AG09319 (cell line): ENCODE measurements at regions not wholly inside any gene's neighbourhood (a gene's known extent, or its start where the extent isn't known, plus 50 kb on each side); places are given as distances from the start of the nearest gene placed in this dataset.
"Not testable (repeated sequence)": the region's sequence is repeated elsewhere in the genome, so short reads cannot be mapped to it uniquely, and the experiment has no call there.

ENCODE experiments used
- DNase-seq: peaks from one replicate; pipeline ENCODE4 v3.0.0-alpha.2; 2010; ENCODE audit warnings: low read depth; ENCODE audit errors: extremely low read depth
- TF ChIP-seq, protein P1 (sequence below): IDR thresholded peaks from 2 replicates; pipeline ENCODE4 v1.5.1; 2011; ENCODE audit warnings: low read depth, mild to moderate bottlenecking, inconsistent platforms, low read length, moderate library complexity

DNA sequence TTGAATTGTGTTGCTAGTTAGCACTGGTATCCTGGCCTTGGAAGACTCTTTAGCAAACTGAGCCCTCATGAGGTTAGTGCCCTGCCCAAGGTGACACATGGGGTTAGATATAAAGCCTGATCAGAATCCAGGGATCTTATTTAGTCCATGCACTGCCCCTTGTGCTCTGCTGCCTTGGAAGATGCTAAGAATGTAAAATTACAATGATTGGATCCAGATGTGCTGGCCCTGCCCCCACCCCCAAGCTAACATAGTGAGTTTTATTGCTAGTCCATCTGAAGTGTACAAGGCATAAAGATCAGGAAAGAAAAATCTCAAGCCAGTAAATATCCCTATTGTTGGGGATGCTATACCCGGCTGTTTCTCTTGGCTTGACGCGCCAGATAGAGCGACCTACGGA lies 248.1 kb upstream of the C2CD4B start:
- TF ChIP-seq, protein P1, sequence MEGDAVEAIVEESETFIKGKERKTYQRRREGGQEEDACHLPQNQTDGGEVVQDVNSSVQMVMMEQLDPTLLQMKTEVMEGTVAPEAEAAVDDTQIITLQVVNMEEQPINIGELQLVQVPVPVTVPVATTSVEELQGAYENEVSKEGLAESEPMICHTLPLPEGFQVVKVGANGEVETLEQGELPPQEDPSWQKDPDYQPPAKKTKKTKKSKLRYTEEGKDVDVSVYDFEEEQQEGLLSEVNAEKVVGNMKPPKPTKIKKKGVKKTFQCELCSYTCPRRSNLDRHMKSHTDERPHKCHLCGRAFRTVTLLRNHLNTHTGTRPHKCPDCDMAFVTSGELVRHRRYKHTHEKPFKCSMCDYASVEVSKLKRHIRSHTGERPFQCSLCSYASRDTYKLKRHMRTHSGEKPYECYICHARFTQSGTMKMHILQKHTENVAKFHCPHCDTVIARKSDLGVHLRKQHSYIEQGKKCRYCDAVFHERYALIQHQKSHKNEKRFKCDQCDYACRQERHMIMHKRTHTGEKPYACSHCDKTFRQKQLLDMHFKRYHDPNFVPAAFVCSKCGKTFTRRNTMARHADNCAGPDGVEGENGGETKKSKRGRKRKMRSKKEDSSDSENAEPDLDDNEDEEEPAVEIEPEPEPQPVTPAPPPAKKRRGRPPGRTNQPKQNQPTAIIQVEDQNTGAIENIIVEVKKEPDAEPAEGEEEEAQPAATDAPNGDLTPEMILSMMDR = no peak
- no peak for DNase-seq

DNA sequence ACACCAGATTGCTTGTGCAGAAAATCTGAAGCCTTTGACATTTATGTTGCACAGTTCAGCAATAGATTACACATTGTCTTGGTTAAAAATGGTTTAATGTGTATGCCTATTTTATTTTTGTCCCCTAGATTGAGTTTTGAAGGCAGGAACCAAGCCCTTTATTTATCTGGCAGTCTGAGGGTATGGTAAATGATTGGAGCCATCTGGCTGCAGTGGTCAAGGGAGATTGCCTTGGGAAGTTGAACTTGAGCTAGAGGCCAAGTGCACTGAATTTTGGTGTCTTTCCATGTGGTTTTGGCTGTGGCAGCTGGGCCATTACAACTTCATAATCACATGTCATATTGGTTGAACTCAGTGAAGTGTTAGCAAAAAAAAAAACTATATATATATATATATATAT lies 248.7 kb upstream of the C2CD4B start:
- peak; percentile 68 for DNase-seq
- TF ChIP-seq, protein P1 = no peak

DNA sequence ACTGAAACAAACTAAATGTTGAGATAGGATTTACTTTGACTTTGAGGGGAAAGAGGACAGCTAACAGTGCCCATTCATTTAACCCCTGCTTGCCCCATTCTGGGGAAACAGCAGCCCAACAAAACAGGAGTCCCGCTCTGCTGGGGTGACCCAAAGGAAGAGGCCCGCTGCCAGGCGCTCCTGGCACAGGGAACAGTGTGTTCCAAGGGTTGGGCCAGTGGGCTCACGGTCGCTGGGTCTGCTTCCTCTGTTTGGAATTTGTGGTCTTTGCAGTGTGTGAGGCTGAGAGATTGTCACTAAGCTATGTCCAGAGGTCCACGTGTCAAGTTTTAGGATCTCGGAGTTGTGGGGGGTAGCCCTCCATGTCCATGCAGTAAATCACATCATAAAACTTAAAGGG lies 250.4 kb upstream of the C2CD4B start:
- no peak for DNase-seq
- TF ChIP-seq, protein P1 = no peak

DNA sequence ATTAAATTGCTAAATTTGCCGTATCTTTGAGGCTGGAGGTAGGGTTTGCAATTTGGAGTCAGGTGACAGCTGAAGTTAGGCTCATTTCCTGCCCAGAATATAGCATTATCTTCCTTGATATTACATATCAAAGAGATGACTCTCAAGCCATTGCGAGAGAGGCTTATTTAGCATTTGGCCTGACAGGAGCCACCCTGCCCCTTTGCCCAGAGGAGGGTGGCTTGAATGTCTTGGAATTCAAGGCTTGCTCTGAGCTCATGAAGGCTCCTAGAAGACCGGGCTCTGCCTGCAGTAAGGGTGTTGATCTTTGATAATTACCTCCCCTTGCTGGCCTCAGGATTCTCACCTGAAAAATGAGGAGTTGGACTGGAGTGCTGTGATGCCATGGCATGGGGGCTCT lies 251.4 kb upstream of the C2CD4B start:
- no peak for DNase-seq
- TF ChIP-seq, protein P1 = no peak

DNA sequence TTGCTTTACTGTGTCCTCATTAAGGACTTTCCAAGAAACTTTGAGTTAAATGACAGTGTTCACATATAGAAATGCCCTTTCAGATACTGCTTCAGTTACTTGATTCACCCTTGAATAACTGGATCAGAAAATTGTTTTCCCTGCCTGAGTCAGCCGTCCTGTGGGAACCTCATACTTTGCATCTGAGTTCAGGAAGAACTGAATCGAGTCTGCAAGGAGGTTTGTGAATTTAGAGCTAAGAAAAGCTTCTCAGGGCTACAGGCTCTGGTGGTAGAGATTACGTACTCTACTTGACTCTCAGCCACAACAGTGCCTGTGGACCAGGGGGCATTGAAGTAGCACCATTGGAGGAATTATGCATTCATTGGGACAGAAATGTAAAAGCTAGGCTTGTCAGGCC lies 252.4 kb upstream of the C2CD4B start:
- TF ChIP-seq, protein P1 = no peak
- DNase-seq = no peak

DNA sequence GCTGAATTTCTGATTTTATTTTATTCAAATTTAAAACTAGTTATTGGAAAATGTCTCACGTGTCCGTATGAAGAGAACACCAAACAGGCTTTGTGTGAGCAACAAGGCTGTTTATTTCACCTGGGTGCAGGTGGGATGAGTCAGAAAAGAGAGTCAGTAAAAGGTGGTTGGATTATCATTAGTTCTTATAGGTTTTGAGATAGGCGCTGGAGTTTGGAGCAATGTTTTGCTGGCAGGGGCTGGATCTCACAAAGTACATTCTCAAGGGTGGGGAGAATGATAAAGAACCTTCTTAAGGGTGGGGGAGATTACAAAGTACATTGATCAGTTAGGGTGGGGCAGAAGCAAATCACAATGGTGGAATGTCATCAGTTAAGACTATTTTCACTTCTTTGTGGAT lies 253.4 kb upstream of the C2CD4B start:
- not testable (repeated sequence) for DNase-seq

DNA sequence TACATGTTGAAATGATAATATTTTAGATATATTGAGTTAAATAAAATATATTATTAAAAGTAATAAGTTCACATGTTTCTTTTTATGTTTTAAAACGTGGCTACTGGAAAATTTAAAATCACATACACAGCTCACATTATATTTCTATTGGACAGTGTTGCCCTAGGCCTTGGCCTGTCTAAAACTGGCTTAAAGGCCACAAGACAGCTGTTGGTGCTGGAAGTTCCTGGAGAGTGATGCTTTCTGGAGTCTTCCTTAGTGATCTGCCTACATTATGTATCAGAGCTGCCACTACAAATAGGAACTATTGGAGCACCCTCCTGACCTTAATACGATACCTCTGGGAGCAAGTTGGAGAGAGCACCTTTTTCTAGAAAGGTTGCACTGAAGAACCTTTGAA lies 254.1 kb upstream of the C2CD4B start:
- no peak for DNase-seq
- TF ChIP-seq, protein P1 = no peak

DNA sequence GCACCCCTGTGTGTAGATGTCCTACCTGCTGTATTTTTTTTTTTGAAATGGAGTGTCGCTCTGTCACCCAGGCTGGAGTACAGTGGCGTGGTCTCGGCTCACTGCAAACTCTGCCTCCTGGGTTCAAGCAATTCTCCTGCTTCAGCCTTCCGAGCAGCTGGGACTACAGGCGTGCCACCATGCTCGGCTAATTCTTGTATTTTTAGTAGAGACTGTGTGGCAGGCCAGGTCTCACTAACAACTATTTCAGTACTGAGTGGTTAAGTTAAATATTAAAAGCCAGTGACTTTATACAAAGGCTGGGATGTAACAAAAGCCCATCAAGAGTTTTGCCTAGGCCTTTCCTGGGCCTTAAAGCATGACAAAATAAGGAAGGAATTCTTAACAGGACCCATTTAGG lies 255.3 kb upstream of the C2CD4B start:
- not testable (repeated sequence) for DNase-seq

DNA sequence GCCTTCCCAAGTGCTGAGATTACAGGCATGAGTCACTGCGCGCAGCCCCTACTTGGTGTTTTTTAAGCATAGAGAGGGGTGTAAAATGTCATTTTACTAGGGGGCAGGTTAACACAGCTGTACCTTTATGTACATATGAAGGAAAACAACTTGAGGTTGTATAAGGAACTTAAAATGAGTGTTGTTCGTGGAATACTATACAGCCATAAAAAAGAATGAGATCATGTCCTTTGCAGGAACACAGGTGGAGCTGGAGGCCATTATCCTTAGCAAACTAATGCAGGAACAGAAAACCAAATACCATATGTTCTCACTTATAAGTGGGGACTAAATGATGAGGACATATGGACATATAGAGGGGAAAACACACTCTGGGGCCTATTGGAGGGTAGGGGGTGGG lies 256.2 kb upstream of the C2CD4B start:
- TF ChIP-seq, protein P1 = no peak
- DNase-seq = no peak
